Small intestine (tissue), 7 donors: ENCODE measurements at regions not wholly inside any gene's neighbourhood (a gene's known extent, or its start where the extent isn't known, plus 50 kb on each side); places are given as distances from the start of the nearest gene placed in this dataset.
"Not testable (repeated sequence)": the region's sequence is repeated elsewhere in the genome, so short reads cannot be mapped to it uniquely, and the experiment has no call there.

Experiments
- DNase-seq, 2 donors: peaks; one replicate each; pipeline versions ENCODE4 v3.0.0 to v3.0.0-alpha.2; 2013
- FAIRE-seq: peaks from 2 replicates; lab custom pipeline; 2012; peaks lifted over from hg19 to GRCh38; lab: Jason Lieb, UNC
- H3K27ac ChIP-seq, 3 donors: one replicate each; pipeline ENCODE4 v1.5.1; 2013; ENCODE audit warnings: low read length in 2 of 3, mild to moderate bottlenecking in 2 of 3, control low read depth in 1 of 3, inconsistent platforms in 1 of 3, low read depth in 1 of 3, moderate library complexity in 1 of 3
- H3K27me3 ChIP-seq, 3 donors: one replicate each; pipeline ENCODE4 v1.6.1; 2013; ENCODE audit warnings: low read length in 3 of 3, inconsistent platforms in 1 of 3; ENCODE audit not compliant: control insufficient read depth in 3 of 3, insufficient read depth in 3 of 3
- H3K36me3 ChIP-seq, 3 donors: one replicate each; pipeline ENCODE4 v1.6.1; 2013; ENCODE audit warnings: low read length in 3 of 3, inconsistent platforms in 1 of 3, low read depth in 1 of 3, mild to moderate bottlenecking in 1 of 3, moderate library complexity in 1 of 3; ENCODE audit not compliant: control insufficient read depth in 3 of 3, insufficient read depth in 2 of 3
- H3K4me1 ChIP-seq, 3 donors: one replicate each; pipeline ENCODE4 v1.6.1; 2013; ENCODE audit warnings: low read length in 2 of 3, inconsistent platforms in 1 of 3, low read depth in 1 of 3, mild to moderate bottlenecking in 1 of 3, moderate library complexity in 1 of 3; ENCODE audit not compliant: control insufficient read depth in 3 of 3, insufficient read depth in 2 of 3
- H3K4me3 ChIP-seq, 3 donors: one replicate each; pipeline ENCODE4 v1.5.1; 2013; ENCODE audit warnings: low read length in 3 of 3, control low read depth in 1 of 3, inconsistent platforms in 1 of 3, low read depth in 1 of 3, mild to moderate bottlenecking in 1 of 3, moderate library complexity in 1 of 3
- H3K9me3 ChIP-seq, 2 donors: one replicate each; pipeline ENCODE4 v1.6.1; 2013; ENCODE audit warnings: low read depth in 1 of 2, low read length in 1 of 2; ENCODE audit not compliant: control insufficient read depth in 2 of 2, insufficient read depth in 1 of 2
- WGBS, 3 donors: extraction: QIAGEN DNeasy Blood & Tissue Kit; methylation state at CpG; one replicate each; pipeline ENCODE4 v1.1.7; 2013; 5-methylcytosine and 5-hydroxymethylcytosine counted together
- donor health status: healthy with polysubstance abuse.
- donor health status: control.
- donor health status: control.
- donor health status: Bipolar disorder and iron deficiency.
- donor health status: healthy.

GRCh38 chr17:20903549-20903948, 139.3 kb downstream of the USP22 start:
- not testable (repeated sequence) for FAIRE-seq, H3K4me3 ChIP-seq

GRCh38 chr17:20908313-20909267, 134.2 kb downstream of the USP22 start:
- Histone ChIP-seq H3K27ac (peak overlapping the region; percentile 75 to 85 (median 84)), H3K9me3 (no peaks in the 10 kb centered on the region), H3K4me1 (no peaks in the 10 kb centered on the region), H3K4me3 (peak overlapping the region; percentile 36 to 63 (median 47)), H3K36me3 (no peaks in the 10 kb centered on the region), H3K27me3 (no peaks in the 10 kb centered on the region)
- FAIRE-seq, result no peak
- peak; percentile 87 to 94 for DNase-seq
- WGBS, 3 donors, result 4 to 9% (median 8%) methylated on average over 42 to 43 of the region's 43 CpGs

More at GRCh38 chr17:20903549-20903948, 139.3 kb downstream of the USP22 start:
- H3K4me1 ChIP-seq, H3K9me3 ChIP-seq, H3K27me3 ChIP-seq, DNase-seq, H3K27ac ChIP-seq, H3K36me3 ChIP-seq: not testable (repeated sequence)
- WGBS, 3 donors, result 19 to 24% (median 20%) methylated on average over 1 of the region's 1 CpG

GRCh38 chr17:20914658-20915057, 128.2 kb downstream of the USP22 start:
- H3K27ac ChIP-seq, result no peak overlapping the region
- DNase-seq, result no peak
- no peaks in the 10 kb centered on the region for H3K9me3 ChIP-seq
- WGBS, 3 donors, result 62 to 72% (median 64%) methylated on average over 4 of the region's 4 CpGs
- H3K4me3 ChIP-seq, result no peak overlapping the region
- FAIRE-seq, result no peak
- H3K27me3 ChIP-seq, result peaks cover 0 to under 1% (median 0%) of the 10 kb centered on the region in 3 donors
- no peaks in the 10 kb centered on the region for H3K36me3 ChIP-seq
- no peaks in the 10 kb centered on the region for H3K4me1 ChIP-seq

- peak overlapping the region in 1 of 3 donors; percentile 35 for H3K4me3 ChIP-seq
- WGBS, 3 donors, result 23 to 62% (median 52%) methylated on average over 4 of the region's 4 CpGs
- no peaks in the 10 kb centered on the region for H3K36me3 ChIP-seq
- DNase-seq (peak in 1 of 2 donors; percentile 41), FAIRE-seq (no peak)
- H3K4me1 ChIP-seq, result no peaks in the 10 kb centered on the region
- peaks cover 0 to 2% (median 0%) of the 10 kb centered on the region in 3 donors for H3K27me3 ChIP-seq
- no peak overlapping the region for H3K27ac ChIP-seq
- H3K9me3 ChIP-seq, result no peaks in the 10 kb centered on the region
These were observed 126.4 kb downstream of the USP22 start for GRCh38 chr17:20916383-20916782.

- not testable (repeated sequence) for FAIRE-seq, H3K4me1 ChIP-seq, H3K4me3 ChIP-seq, DNase-seq, H3K27ac ChIP-seq, H3K27me3 ChIP-seq, H3K36me3 ChIP-seq, H3K9me3 ChIP-seq
- 92 to 96% (median 95%) methylated on average over 9 to 10 of the region's 10 CpGs for WGBS, 3 donors
These were observed 125.1 kb downstream of the USP22 start for GRCh38 chr17:20917610-20918306.

GRCh38 chr17:20920095-20920814, 122.6 kb downstream of the USP22 start:
- no peak overlapping the region for H3K4me3 ChIP-seq
- H3K4me1 ChIP-seq, result no peaks in the 10 kb centered on the region
- no peak for DNase-seq
- H3K9me3 ChIP-seq, result no peaks in the 10 kb centered on the region
- no peaks in the 10 kb centered on the region for H3K36me3 ChIP-seq
- no peak for FAIRE-seq
- no peak overlapping the region for H3K27ac ChIP-seq
- WGBS, 3 donors, result 52 to 60% (median 55%) methylated on average over 3 of the region's 3 CpGs
- peaks cover 0 to 2% (median 0%) of the 10 kb centered on the region in 3 donors for H3K27me3 ChIP-seq

GRCh38 chr17:20920815-20921199, 122.0 kb downstream of the USP22 start:
- H3K36me3 ChIP-seq, result no peaks in the 10 kb centered on the region
- no peak overlapping the region for H3K27ac ChIP-seq
- H3K4me3 ChIP-seq, result no peak overlapping the region
- H3K4me1 ChIP-seq, result no peaks in the 10 kb centered on the region
- peaks cover 0 to 2% (median 0%) of the 10 kb centered on the region in 3 donors for H3K27me3 ChIP-seq
- DNase-seq (no peak), FAIRE-seq (no peak)
- no peaks in the 10 kb centered on the region for H3K9me3 ChIP-seq
- 40 to 58% (median 49%) methylated on average over 1 of the region's 1 CpG for WGBS, 3 donors

- H3K27ac ChIP-seq, result peak overlapping the region in 1 of 3 donors; percentile 17
- no peak overlapping the region for H3K4me3 ChIP-seq
- no peak for FAIRE-seq
- H3K9me3 ChIP-seq, result no peaks in the 10 kb centered on the region
- no peaks in the 10 kb centered on the region for H3K4me1 ChIP-seq
- no peaks in the 10 kb centered on the region for H3K36me3 ChIP-seq
- 68 to 89% (median 81%) methylated on average over 1 of the region's 1 CpG for WGBS, 3 donors
- H3K27me3 ChIP-seq, result peaks cover 0 to 2% (median 0%) of the 10 kb centered on the region in 3 donors
- no peak for DNase-seq
These were observed 120.6 kb downstream of the USP22 start for GRCh38 chr17:20922128-20922670.
